ENCODE measurements at regions not wholly inside any gene's neighbourhood (a gene's known extent, or its start where the extent isn't known, plus 50 kb on each side); places are given as distances from the start of the nearest gene placed in this dataset.

DNA sequence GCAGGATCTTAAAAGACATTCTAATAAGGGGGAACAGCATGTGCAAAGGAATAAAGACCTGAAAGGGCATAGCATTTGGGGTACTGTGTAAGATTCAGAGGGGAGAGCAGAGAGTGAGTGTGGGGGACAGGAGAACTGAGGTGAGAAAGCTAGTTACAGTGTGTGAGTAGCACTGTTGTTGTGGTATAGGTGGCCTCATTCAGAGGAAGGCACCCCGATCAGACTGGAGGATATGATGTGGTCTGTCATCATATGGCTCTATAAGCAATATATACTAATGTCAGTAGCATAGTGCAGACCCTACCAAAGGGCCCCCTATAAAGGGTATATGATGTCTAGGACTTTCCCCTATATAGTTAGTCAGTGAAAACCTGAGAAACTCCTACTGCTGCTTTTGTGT is 175.8 kb downstream of the FMR1NB start:
- Mint-ChIP-seq H3K4me1 (no peaks in the 10 kb centered on the region), H3K27me3 (ENCODE audit: low read depth) (no peaks in the 10 kb centered on the region), H3K27ac (no peak overlapping the region), H3K36me3 (no peaks in the 10 kb centered on the region), H3K4me3 (no peak overlapping the region), H3K9me3 (no peaks in the 10 kb centered on the region)
- DNase-seq (ENCODE audit: low spot score) = no peak
- ChIA-PET POLR2A (no interaction called here), CTCF (no interaction called here)
- no peak for ATAC-seq
- TF ChIP-seq CBFB (CRISPR knock-in tag; IDR thresholded peaks at IDR 0.05; ENCODE audit: low read depth) (no peak), MXD4 (CRISPR knock-in tag; IDR thresholded peaks at IDR 0.05; ENCODE audit: borderline replicate concordance) (no peak), NR3C1 (CRISPR knock-in tag; conservative IDR thresholded peaks at IDR 0.05; ENCODE audit: low read depth) (no peak), ZNF219 (CRISPR knock-in tag; IDR thresholded peaks at IDR 0.05; ENCODE audit: borderline replicate concordance) (no peak), ZNF671 (CRISPR knock-in tag; IDR thresholded peaks at IDR 0.05) (no peak), CREB1 (CRISPR knock-in tag; IDR thresholded peaks at IDR 0.05) (no peak), ZBTB21 (CRISPR knock-in tag; IDR thresholded peaks at IDR 0.05; ENCODE audit: borderline replicate concordance) (no peak), MYBL2 (CRISPR knock-in tag; IDR thresholded peaks at IDR 0.05) (no peak), NFE2L1 (CRISPR knock-in tag; IDR thresholded peaks at IDR 0.05) (no peak), FOXK1 (CRISPR knock-in tag; IDR thresholded peaks at IDR 0.05) (no peak), FOXJ3 (CRISPR knock-in tag; IDR thresholded peaks at IDR 0.05; ENCODE audit: borderline replicate concordance) (no peak), ZNF138 (CRISPR knock-in tag; conservative IDR thresholded peaks at IDR 0.05) (no peak)
- TF ChIP-seq, protein P1, sequence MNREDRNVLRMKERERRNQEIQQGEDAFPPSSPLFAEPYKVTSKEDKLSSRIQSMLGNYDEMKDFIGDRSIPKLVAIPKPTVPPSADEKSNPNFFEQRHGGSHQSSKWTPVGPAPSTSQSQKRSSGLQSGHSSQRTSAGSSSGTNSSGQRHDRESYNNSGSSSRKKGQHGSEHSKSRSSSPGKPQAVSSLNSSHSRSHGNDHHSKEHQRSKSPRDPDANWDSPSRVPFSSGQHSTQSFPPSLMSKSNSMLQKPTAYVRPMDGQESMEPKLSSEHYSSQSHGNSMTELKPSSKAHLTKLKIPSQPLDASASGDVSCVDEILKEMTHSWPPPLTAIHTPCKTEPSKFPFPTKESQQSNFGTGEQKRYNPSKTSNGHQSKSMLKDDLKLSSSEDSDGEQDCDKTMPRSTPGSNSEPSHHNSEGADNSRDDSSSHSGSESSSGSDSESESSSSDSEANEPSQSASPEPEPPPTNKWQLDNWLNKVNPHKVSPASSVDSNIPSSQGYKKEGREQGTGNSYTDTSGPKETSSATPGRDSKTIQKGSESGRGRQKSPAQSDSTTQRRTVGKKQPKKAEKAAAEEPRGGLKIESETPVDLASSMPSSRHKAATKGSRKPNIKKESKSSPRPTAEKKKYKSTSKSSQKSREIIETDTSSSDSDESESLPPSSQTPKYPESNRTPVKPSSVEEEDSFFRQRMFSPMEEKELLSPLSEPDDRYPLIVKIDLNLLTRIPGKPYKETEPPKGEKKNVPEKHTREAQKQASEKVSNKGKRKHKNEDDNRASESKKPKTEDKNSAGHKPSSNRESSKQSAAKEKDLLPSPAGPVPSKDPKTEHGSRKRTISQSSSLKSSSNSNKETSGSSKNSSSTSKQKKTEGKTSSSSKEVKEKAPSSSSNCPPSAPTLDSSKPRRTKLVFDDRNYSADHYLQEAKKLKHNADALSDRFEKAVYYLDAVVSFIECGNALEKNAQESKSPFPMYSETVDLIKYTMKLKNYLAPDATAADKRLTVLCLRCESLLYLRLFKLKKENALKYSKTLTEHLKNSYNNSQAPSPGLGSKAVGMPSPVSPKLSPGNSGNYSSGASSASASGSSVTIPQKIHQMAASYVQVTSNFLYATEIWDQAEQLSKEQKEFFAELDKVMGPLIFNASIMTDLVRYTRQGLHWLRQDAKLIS (CRISPR knock-in tag; IDR thresholded peaks at IDR 0.05; ENCODE audit: borderline replicate concordance) = no peak
- TF ChIP-seq, protein P2, sequence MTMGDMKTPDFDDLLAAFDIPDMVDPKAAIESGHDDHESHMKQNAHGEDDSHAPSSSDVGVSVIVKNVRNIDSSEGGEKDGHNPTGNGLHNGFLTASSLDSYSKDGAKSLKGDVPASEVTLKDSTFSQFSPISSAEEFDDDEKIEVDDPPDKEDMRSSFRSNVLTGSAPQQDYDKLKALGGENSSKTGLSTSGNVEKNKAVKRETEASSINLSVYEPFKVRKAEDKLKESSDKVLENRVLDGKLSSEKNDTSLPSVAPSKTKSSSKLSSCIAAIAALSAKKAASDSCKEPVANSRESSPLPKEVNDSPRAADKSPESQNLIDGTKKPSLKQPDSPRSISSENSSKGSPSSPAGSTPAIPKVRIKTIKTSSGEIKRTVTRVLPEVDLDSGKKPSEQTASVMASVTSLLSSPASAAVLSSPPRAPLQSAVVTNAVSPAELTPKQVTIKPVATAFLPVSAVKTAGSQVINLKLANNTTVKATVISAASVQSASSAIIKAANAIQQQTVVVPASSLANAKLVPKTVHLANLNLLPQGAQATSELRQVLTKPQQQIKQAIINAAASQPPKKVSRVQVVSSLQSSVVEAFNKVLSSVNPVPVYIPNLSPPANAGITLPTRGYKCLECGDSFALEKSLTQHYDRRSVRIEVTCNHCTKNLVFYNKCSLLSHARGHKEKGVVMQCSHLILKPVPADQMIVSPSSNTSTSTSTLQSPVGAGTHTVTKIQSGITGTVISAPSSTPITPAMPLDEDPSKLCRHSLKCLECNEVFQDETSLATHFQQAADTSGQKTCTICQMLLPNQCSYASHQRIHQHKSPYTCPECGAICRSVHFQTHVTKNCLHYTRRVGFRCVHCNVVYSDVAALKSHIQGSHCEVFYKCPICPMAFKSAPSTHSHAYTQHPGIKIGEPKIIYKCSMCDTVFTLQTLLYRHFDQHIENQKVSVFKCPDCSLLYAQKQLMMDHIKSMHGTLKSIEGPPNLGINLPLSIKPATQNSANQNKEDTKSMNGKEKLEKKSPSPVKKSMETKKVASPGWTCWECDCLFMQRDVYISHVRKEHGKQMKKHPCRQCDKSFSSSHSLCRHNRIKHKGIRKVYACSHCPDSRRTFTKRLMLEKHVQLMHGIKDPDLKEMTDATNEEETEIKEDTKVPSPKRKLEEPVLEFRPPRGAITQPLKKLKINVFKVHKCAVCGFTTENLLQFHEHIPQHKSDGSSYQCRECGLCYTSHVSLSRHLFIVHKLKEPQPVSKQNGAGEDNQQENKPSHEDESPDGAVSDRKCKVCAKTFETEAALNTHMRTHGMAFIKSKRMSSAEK (CRISPR knock-in tag; IDR thresholded peaks at IDR 0.05; ENCODE audit: borderline replicate concordance) = no peak
- TF ChIP-seq, protein P3, sequence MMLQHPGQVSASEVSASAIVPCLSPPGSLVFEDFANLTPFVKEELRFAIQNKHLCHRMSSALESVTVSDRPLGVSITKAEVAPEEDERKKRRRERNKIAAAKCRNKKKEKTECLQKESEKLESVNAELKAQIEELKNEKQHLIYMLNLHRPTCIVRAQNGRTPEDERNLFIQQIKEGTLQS (CRISPR knock-in tag; conservative IDR thresholded peaks at IDR 0.05) = no peak
- TF ChIP-seq, protein P4, sequence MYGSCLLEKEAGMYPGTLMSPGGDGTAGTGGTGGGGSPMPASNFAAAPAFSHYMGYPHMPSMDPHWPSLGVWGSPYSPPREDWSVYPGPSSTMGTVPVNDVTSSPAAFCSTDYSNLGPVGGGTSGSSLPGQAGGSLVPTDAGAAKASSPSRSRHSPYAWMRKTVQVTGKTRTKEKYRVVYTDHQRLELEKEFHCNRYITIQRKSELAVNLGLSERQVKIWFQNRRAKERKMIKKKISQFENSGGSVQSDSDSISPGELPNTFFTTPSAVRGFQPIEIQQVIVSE (CRISPR knock-in tag; IDR thresholded peaks at IDR 0.05; ENCODE audit: borderline replicate concordance) = no peak
- TF ChIP-seq, protein P5, sequence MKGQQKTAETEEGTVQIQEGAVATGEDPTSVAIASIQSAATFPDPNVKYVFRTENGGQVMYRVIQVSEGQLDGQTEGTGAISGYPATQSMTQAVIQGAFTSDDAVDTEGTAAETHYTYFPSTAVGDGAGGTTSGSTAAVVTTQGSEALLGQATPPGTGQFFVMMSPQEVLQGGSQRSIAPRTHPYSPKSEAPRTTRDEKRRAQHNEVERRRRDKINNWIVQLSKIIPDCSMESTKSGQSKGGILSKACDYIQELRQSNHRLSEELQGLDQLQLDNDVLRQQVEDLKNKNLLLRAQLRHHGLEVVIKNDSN (CRISPR knock-in tag; IDR thresholded peaks at IDR 0.05) = no peak
- TF ChIP-seq, protein P6, sequence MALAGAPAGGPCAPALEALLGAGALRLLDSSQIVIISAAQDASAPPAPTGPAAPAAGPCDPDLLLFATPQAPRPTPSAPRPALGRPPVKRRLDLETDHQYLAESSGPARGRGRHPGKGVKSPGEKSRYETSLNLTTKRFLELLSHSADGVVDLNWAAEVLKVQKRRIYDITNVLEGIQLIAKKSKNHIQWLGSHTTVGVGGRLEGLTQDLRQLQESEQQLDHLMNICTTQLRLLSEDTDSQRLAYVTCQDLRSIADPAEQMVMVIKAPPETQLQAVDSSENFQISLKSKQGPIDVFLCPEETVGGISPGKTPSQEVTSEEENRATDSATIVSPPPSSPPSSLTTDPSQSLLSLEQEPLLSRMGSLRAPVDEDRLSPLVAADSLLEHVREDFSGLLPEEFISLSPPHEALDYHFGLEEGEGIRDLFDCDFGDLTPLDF (CRISPR knock-in tag; IDR thresholded peaks at IDR 0.05) = no peak
